ENCODE measurements at regions not wholly inside any gene's neighbourhood (a gene's known extent, or its start where the extent isn't known, plus 50 kb on each side); places are given as distances from the start of the nearest gene placed in this dataset.

- DNase-seq (ENCODE audit: low spot score) = no peak
Observed at GRCh38 chr9:86443992-86444391, 89.8 kb upstream of the TUT7 start.

DNA sequence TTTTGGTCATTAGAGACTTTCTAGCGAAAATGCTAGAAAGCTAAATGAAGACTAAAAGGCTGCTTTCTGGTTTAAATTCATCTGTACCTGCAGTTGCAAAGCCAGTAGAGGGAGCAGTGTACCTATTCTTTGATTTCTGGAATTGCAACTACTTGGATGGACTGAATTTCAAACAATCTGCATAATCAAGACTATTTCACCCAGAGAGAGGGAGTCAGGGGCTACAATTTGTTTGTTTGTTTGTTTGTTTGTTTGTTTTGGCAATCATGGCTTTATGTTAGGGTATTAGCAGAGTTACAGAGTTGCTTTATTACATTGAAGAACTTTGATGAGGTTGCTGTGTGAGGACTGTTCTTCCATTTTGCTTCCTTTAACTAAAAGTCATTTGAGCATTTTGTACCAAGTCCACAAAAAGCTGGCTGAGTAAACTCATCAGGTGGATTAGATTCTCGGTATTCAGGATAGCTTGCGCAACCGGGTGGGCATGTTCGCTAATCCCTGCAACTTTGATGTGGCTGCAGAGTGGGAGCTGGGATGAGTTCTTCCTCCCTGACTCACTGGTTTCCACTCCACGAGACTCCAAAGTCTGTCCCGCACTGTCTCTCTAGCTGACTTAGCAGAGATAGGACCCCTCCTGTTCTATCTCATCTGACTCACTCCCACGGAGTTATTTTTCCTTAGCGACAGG, 80.0 kb upstream of the TUT7 start:
- peak; percentile 84 for DNase-seq (ENCODE audit: low spot score)

DNA sequence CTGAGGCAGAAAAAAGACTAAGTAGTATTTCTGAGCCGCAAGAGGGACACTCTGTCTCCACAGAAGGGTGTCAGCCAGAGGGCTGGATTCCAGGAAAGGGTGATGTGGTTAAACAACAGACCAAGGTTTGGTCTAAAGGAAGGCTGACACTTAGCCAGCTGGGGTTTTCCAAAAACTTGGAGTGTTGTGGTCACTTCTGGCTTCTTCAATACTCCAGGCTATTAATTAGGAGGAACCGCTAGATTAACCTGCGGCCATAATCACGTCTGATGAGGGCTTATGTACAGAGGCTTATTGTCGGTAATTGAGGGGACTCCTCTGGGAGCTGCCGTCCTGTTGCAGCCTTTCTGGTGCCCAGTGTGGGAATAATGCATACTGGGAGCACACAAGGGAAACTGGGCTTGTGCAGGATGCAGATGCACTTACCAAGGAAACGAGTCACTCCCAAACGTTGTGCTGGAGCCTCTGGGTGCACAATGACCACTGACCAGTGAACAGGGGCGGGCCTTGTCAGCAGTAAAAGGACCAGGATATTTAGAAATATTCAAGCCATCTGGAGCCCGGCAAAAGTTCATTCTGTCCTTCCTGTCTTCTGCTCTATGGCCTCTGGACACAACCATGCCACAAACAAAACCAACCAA, 70.2 kb upstream of the TUT7 start:
- peak; percentile 30 for DNase-seq (ENCODE audit: low spot score)

GRCh38 chr9:86413971-86414880, 60.0 kb upstream of the TUT7 start:
- DNase-seq (ENCODE audit: low spot score) = peak; percentile 49

DNA sequence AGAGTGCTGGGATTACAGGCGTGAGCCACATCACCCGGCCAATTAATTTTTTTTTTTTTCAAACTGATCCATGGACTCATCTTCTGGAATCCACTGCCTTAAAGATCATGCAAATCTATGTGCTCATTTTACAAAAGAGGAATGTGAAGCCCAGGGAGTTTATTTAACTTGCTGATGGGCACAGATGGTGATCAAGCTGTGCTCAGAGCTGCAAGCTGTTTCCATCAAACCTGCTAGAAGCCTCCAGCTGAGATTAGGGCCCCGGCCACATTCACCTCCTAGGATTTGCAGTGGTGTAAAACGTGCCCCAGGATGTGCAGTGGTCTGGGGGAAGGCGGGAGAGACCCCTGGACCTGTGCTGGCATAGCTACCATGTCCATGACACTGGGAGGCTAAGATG, 56.1 kb upstream of the TUT7 start:
- no peak for DNase-seq (ENCODE audit: low spot score)

DNA sequence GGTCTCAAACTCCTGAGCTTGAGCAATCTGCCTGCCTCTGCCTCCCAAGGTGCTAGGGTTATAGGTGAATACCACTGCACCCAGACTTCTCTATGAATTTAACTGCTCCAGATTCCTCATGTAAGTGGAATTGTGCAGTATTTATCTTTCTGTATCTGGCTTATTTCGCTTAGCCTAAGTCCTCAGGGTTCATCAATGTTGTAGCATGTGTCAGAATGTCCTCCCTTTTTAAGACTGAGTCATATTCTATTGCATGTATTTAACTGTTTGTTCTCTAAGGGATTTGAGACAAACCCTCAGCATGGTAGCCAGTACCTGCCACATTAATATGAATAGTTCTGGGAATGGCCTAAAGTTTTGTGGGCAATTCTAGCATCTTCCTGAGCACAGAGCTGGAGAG, 53.9 kb upstream of the TUT7 start:
- peak; percentile 9 for DNase-seq (ENCODE audit: low spot score)

GRCh38 chr9:86407022-86407421, 52.8 kb upstream of the TUT7 start:
- peak; percentile 83 for DNase-seq (ENCODE audit: low spot score)

DNA sequence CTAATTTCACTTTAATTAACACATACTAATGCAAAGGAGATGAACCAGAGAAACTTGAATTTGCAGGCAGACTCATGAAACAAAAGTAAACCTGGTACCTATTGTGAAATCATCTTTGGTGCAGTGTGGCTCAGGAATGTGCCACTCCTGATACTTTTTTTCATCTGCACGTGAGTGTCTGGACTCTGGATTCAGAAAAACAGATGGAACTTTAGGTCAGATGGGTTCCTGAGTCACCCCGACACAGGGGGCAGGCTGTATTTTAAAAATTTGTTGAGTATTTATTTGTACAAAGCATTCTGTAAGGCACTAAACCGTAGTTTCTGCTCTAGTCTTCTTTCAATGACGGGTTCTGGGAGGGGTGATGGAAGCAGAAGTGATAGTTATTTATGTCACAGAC, 52.2 kb upstream of the TUT7 start:
- peak; percentile 64 for DNase-seq (ENCODE audit: low spot score)

DNA sequence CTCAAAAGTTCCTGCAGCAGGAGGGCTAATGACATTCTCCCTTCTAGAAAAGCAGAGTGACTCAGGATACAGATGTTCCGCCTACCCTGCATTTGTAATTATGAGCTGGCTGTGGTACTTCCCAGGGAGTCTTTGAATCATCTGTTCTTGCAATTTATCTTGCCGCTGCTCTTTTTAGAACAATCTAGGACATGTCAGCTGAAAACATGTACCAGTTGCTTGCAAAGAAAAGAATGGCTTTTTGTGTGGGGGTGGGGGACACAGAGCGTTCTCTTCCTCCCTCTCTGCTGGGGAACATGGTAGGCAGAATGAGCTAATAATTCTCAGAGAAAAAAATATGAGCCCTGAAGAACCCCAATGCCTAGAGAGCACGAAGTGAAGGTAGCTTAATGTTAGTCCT, 51.7 kb upstream of the TUT7 start:
- DNase-seq (ENCODE audit: low spot score) = peak; percentile 89

DNA sequence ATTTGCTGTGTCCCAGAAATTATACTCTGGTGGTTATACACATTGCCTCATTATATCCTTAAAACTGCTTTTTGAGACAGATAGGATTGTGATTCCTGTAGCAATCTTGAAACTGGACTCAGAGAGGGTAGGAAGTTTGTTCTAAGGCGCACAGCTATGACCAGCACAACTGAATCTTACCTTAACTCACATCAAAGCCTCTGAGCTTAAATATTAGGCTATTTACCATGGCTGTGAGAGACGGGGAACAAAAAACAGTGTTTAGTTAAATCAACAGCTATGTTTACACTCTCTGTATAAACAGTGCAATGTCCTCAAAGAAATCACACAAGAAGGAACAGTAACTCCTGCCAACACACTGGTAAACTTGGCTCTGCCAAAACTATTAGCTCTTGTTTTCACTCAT, 50.9 kb upstream of the TUT7 start:
- DNase-seq (ENCODE audit: low spot score) = no peak
